Progenitor cell of endocrine pancreas (in vitro differentiated cells): ENCODE measurements at regions not wholly inside any gene's neighbourhood (a gene's known extent, or its start where the extent isn't known, plus 50 kb on each side); places are given as distances from the start of the nearest gene placed in this dataset.

Experiments
- DNase-seq: peaks from one replicate; pipeline ENCODE4 v3.0.0; 2021; ENCODE audit warnings: low spot score; ENCODE audit not compliant: unreplicated experiment
- H3K27ac Mint-ChIP-seq: 2 replicates; pipeline ENCODE4 v1.8.0; 2021; ENCODE audit warnings: mild to moderate bottlenecking, moderate library complexity, mixed read lengths
- H3K27me3 Mint-ChIP-seq: 2 replicates; pipeline ENCODE4 v1.8.0; 2021; ENCODE audit warnings: mixed read lengths
- H3K36me3 Mint-ChIP-seq: 2 replicates; pipeline ENCODE4 v1.8.0; 2022; ENCODE audit warnings: mixed read lengths; ENCODE audit not compliant: insufficient read depth
- H3K4me1 Mint-ChIP-seq: 2 replicates; pipeline ENCODE4 v1.8.0; 2021; ENCODE audit warnings: low read depth, mixed read lengths
- H3K4me3 Mint-ChIP-seq: 2 replicates; pipeline ENCODE4 v1.8.0; 2021; ENCODE audit warnings: low read depth, mild to moderate bottlenecking, moderate library complexity, mixed read lengths
- H3K9me3 Mint-ChIP-seq: 2 replicates; pipeline ENCODE4 v1.8.0; 2021; ENCODE audit warnings: low read depth, mixed read lengths
- CTCF ChIP-seq: fragments of 200-600 bp; sonication (generic); IDR thresholded peaks from one replicate; pipeline ENCODE4 v1.5.0; 2021; ENCODE audit warnings: antibody characterized with exemption, mild to moderate bottlenecking; ENCODE audit not compliant: unreplicated experiment

- Mint-ChIP-seq H3K27me3 (no peaks in the 10 kb centered on the region), H3K4me1 (peaks cover 6% of the 10 kb centered on the region), H3K36me3 (no peaks in the 10 kb centered on the region), H3K4me3 (no peak overlapping the region), H3K9me3 (no peaks in the 10 kb centered on the region), H3K27ac (no peak overlapping the region)
- TF ChIP-seq CTCF, result no peak
- no peak for DNase-seq
Observed at GRCh38 chr10:131790021-131790420, 110.8 kb upstream of the PPP2R2D start.

GRCh38 chr10:131792011-131792651 lies 108.7 kb upstream of the PPP2R2D start:
- peaks cover 9% of the 10 kb centered on the region for H3K4me1 Mint-ChIP-seq

GRCh38 chr10:131792809-131793208 lies 108.0 kb upstream of the PPP2R2D start:
- H3K27me3 Mint-ChIP-seq, result no peaks in the 10 kb centered on the region
- no peak for TF ChIP-seq CTCF
- no peak overlapping the region for H3K27ac Mint-ChIP-seq
- H3K4me3 Mint-ChIP-seq, result no peak overlapping the region
- peaks cover 9% of the 10 kb centered on the region for H3K4me1 Mint-ChIP-seq
- H3K9me3 Mint-ChIP-seq, result peaks cover 10% of the 10 kb centered on the region
- no peak for DNase-seq
- H3K36me3 Mint-ChIP-seq, result no peaks in the 10 kb centered on the region

More at GRCh38 chr10:131792011-131792651, 108.7 kb upstream of the PPP2R2D start:
- H3K27ac Mint-ChIP-seq, result no peak overlapping the region
- H3K9me3 Mint-ChIP-seq, result peaks cover 9% of the 10 kb centered on the region
- no peaks in the 10 kb centered on the region for H3K27me3 Mint-ChIP-seq
- no peak for TF ChIP-seq CTCF
- DNase-seq, result no peak
- H3K36me3 Mint-ChIP-seq, result no peaks in the 10 kb centered on the region
- H3K4me3 Mint-ChIP-seq, result no peak overlapping the region

GRCh38 chr10:131795761-131796160 lies 105.0 kb upstream of the PPP2R2D start:
- Mint-ChIP-seq H3K4me3 (no peak overlapping the region), H3K4me1 (peaks cover 3% of the 10 kb centered on the region), H3K27me3 (no peaks in the 10 kb centered on the region), H3K9me3 (peaks cover 30% of the 10 kb centered on the region), H3K36me3 (peaks cover 4% of the 10 kb centered on the region), H3K27ac (no peak overlapping the region)
- TF ChIP-seq CTCF, result no peak
- DNase-seq, result no peak

- peaks cover 4% of the 10 kb centered on the region for H3K36me3 Mint-ChIP-seq
- TF ChIP-seq CTCF, result no peak
- H3K27me3 Mint-ChIP-seq, result no peaks in the 10 kb centered on the region
- peaks cover 30% of the 10 kb centered on the region for H3K9me3 Mint-ChIP-seq
- H3K4me1 Mint-ChIP-seq, result peaks cover 3% of the 10 kb centered on the region
- H3K27ac Mint-ChIP-seq, result no peak overlapping the region
- H3K4me3 Mint-ChIP-seq, result no peak overlapping the region
- no peak for DNase-seq
Observed at GRCh38 chr10:131797626-131798025, 103.2 kb upstream of the PPP2R2D start.
